ENCODE measurements at regions not wholly inside any gene's neighbourhood (a gene's known extent, or its start where the extent isn't known, plus 50 kb on each side); places are given as distances from the start of the nearest gene placed in this dataset.
"Not testable (repeated sequence)": the region's sequence is repeated elsewhere in the genome, so short reads cannot be mapped to it uniquely, and the experiment has no call there.

DNA sequence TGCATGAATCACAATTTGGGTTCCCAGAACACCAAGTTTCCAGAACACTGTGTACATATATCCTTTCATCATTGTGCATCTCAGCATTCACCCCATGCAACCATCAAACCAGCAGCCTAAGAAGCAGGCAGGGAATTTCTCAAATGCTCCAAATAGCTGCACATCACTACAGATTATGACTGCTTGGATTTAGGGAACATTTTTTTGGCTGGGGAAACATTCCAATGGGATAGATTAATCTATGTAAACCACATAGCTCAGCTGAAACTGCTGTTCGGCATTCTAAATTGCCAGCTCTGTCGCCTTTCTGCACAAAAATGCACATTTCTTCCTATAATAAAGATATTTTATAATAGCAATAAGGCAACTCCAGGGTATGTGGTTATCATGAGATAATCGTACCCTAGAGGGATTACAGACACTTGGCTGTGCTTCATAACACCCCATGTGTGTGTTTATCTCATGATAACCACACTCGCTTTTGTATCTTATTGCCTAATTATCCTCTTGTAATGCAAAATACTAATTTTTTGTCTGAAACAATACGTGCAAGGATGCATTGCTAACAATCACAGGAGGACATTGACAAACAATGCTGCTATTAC is 483.7 kb upstream of the DPH6 start:
- H3K4me1 ChIP-seq (ENCODE audit: control insufficient read depth, insufficient read depth, low read length): no peaks in the 10 kb centered on the region
- H3K9me3 ChIP-seq (ENCODE audit: control insufficient read depth, low read length): no peaks in the 10 kb centered on the region
- no peak overlapping the region for H3K27ac ChIP-seq (ENCODE audit: insufficient read depth, low read depth, low read length, poor library complexity, severe bottlenecking)
- no peaks in the 10 kb centered on the region for H3K27me3 ChIP-seq (ENCODE audit: control insufficient read depth, insufficient read depth, low read length, poor library complexity, severe bottlenecking)
- 95 to 97% methylated on average over 4 of the region's 5 CpGs for WGBS, 2 experiments
- H3K4me3 ChIP-seq (ENCODE audit: insufficient read depth, low read depth, low read length): no peak overlapping the region
- no peaks in the 10 kb centered on the region for H3K36me3 ChIP-seq (ENCODE audit: control insufficient read depth, insufficient read depth, low read length)

DNA sequence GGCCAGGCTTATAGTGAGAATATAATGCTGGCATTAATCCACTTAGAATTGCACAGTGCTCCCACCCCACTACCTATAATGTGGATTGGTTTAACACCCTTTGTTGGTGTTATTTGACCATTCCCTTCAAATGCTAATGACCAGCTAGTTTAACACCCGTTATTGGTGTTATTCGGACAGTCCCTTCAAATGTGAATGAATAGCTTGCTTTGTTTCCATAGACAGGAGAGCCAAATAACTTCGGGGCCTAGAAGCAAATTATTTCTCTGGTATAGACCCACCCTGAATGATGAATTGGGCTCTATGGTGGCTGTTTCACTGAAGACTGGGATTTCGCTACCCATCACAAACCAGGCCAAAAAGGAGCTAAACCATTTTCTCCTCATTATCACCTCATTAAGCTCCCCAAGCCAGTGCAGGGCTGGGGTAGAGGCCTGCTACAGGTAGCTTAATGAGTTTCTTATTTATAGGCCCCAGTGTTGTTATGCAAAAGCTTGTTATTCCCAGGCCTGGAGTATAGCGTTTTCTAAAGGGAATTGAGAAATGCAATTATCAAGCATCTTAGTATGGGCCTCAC is 494.1 kb upstream of the DPH6 start:
- no peaks in the 10 kb centered on the region for H3K4me1 ChIP-seq (ENCODE audit: control insufficient read depth, insufficient read depth, low read length)
- WGBS, 2 experiments: 54 to 58% methylated on average over 5 of the region's 5 CpGs

DNA sequence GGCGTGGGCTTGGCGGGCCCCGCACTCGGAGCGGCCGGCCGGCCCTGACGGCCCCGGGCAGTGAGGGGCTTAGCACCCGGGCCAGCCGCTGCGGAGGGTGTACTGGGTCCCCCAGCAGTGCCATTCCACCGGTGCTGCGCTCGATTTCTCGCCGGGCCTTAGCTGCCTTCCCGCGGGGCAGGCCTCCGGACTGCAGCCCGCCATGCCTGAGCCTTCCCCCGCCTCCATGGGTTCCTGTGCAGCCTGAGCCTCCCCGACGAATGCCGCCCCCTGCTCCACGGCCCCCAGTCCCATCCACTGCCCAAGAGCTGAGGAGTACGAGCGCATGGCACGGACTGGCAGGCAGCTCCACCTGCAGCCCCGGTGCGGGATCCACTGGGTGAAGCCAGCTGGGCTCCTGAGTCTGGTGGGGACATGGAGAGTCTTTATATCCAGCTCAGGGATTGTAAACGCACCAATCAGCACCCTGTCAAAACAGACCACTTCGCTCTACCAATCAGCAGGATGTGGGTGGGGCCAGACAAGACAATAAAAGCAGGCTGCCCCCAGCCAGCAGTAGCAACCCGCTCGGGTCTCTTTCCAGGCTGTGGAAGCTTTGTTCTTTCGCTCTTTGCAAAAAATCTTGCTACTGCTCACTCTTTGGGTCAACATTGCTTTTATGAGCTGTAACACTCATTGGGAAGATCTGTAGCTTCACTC is 501.2 kb upstream of the DPH6 start:
- not testable (repeated sequence) for H3K4me3 ChIP-seq (ENCODE audit: insufficient read depth, low read depth, low read length); H3K4me1 ChIP-seq (ENCODE audit: control insufficient read depth, insufficient read depth, low read length); H3K36me3 ChIP-seq (ENCODE audit: control insufficient read depth, insufficient read depth, low read length); H3K27me3 ChIP-seq (ENCODE audit: control insufficient read depth, insufficient read depth, low read length, poor library complexity, severe bottlenecking); H3K27ac ChIP-seq (ENCODE audit: insufficient read depth, low read depth, low read length, poor library complexity, severe bottlenecking); H3K9me3 ChIP-seq (ENCODE audit: control insufficient read depth, low read length)
- 92 to 96% methylated on average over 36 of the region's 36 CpGs for WGBS, 2 experiments

More for the DNA sequence above, 494.1 kb upstream of the DPH6 start:
- Histone ChIP-seq H3K36me3 (ENCODE audit: control insufficient read depth, insufficient read depth, low read length) (no peaks in the 10 kb centered on the region), H3K4me3 (ENCODE audit: insufficient read depth, low read depth, low read length) (no peak overlapping the region), H3K27me3 (ENCODE audit: control insufficient read depth, insufficient read depth, low read length, poor library complexity, severe bottlenecking) (no peaks in the 10 kb centered on the region), H3K27ac (ENCODE audit: insufficient read depth, low read depth, low read length, poor library complexity, severe bottlenecking) (no peak overlapping the region), H3K9me3 (ENCODE audit: control insufficient read depth, low read length) (no peaks in the 10 kb centered on the region)

DNA sequence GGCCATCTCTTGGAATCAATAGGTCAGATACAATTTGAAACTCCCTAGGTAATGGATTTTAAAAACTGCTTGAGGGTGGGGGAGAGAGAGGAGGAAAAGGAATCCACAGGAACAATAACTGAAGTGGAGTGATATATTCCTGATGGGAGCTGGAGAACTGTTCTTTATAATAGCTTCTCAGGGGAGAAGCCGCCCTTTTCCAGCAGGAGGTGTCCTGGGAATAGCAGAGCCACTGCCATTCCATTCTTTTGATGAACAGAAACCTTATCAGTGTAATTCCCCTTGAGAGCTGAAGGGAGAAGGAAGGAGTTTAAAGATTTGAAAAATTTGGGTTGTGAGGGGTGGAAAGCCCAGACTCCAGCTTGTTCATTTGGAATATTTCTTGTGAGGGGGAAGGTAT is 504.9 kb upstream of the DPH6 start:
- no peaks in the 10 kb centered on the region for H3K9me3 ChIP-seq (ENCODE audit: control insufficient read depth, low read length)
- H3K27me3 ChIP-seq (ENCODE audit: control insufficient read depth, insufficient read depth, low read length, poor library complexity, severe bottlenecking): no peaks in the 10 kb centered on the region
- H3K36me3 ChIP-seq (ENCODE audit: control insufficient read depth, insufficient read depth, low read length): no peaks in the 10 kb centered on the region
- H3K4me1 ChIP-seq (ENCODE audit: control insufficient read depth, insufficient read depth, low read length): peaks cover 5% of the 10 kb centered on the region
- 33 to 42% methylated on average over 1 of the region's 1 CpG for WGBS, 2 experiments
- no peak overlapping the region for H3K4me3 ChIP-seq (ENCODE audit: insufficient read depth, low read depth, low read length)
- H3K27ac ChIP-seq (ENCODE audit: insufficient read depth, low read depth, low read length, poor library complexity, severe bottlenecking): no peak overlapping the region

DNA sequence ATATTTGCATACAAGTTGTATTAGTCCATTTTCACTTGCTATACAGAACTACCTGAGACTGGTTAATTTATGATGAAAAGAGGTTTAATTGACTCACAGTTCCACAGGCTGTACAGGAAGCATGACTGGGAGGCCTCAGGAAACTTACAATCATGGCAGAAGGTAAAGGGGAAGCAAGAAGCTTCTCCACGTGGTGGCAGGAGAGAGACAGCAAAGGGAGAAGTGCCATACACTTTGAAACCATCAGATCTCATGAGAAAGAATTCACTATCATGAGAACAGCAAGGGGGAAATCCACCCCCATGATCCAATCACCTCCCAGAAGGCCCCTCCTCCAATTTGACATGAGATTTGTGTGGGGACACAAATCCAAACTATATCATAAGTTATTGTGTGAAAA is 506.7 kb upstream of the DPH6 start:
- H3K27me3 ChIP-seq (ENCODE audit: control insufficient read depth, insufficient read depth, low read length, poor library complexity, severe bottlenecking); H3K36me3 ChIP-seq (ENCODE audit: control insufficient read depth, insufficient read depth, low read length); H3K4me1 ChIP-seq (ENCODE audit: control insufficient read depth, insufficient read depth, low read length); H3K9me3 ChIP-seq (ENCODE audit: control insufficient read depth, low read length); H3K27ac ChIP-seq (ENCODE audit: insufficient read depth, low read depth, low read length, poor library complexity, severe bottlenecking); H3K4me3 ChIP-seq (ENCODE audit: insufficient read depth, low read depth, low read length): not testable (repeated sequence)
- 21 to 24% methylated on average over 1 of the region's 1 CpG for WGBS, 2 experiments

DNA sequence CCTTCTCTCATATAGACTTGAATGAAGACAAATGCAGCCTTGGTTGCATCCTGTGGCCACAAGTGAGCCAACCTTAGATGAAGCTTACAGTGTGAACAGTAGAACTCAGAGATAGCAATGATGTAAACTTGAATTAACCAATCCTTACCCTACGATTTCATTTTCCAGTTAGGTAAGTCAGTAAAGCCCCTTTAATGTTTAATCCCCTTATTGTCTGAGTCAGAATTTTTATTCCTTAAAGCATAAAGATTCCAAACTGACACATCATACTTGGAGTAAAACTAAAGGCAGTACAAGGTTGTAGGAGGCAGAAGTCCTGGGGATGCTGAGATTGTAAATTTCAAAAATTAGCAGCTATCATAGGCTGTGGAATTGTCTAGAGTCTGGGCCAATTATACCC is 507.8 kb upstream of the DPH6 start:
- Histone ChIP-seq H3K27me3 (ENCODE audit: control insufficient read depth, insufficient read depth, low read length, poor library complexity, severe bottlenecking) (no peaks in the 10 kb centered on the region), H3K4me3 (ENCODE audit: insufficient read depth, low read depth, low read length) (no peak overlapping the region), H3K27ac (ENCODE audit: insufficient read depth, low read depth, low read length, poor library complexity, severe bottlenecking) (no peak overlapping the region), H3K9me3 (ENCODE audit: control insufficient read depth, low read length) (no peaks in the 10 kb centered on the region), H3K4me1 (ENCODE audit: control insufficient read depth, insufficient read depth, low read length) (peaks cover 5% of the 10 kb centered on the region), H3K36me3 (ENCODE audit: control insufficient read depth, insufficient read depth, low read length) (no peaks in the 10 kb centered on the region)
- WGBS, 2 experiments: 79 to 100% methylated on average over 1 of the region's 1 CpG

DNA sequence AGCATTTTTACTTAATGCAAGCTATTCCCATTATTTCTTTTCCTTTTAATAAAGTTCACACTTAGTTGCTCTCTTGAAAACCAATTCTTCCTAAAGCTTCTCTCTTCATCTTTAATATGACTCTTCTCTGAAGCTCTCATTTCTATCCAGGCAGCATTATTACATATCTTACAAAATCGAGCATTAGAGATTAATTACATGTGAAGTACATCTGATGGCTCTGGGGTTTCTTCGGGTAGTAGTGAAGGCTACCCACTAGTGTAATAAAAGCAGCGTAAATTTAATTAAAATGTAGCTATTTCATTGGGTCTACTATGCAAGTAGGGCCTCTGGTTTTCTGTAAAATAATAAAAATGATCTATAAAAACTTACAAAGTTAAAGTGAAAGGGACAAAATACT is 513.6 kb upstream of the DPH6 start:
- 86 to 92% methylated on average over 2 to 3 of the region's 3 CpGs for WGBS, 2 experiments
- H3K9me3 ChIP-seq (ENCODE audit: control insufficient read depth, low read length): no peaks in the 10 kb centered on the region

DNA sequence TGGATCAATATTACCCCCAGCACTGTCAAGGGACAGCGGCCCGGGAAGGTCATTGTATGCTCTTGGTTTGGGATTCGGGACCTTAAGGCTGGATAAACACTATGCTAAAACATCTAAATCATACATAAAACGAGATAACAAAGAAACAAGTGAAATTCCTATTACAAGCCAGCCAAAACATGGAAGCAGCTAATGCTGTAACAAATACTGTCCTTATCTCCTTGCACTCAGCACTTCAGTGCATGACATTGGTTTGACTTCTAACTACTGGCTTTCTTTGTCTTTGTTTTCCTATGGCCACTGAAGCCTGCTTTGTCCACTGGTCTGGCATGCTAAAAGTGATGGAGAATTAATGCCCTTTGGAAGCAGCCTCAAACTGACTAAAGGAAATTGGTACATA is 516.4 kb upstream of the DPH6 start:
- 90 to 94% methylated on average over 4 of the region's 4 CpGs for WGBS, 2 experiments
- H3K9me3 ChIP-seq (ENCODE audit: control insufficient read depth, low read length): no peaks in the 10 kb centered on the region

More for the DNA sequence above, 513.6 kb upstream of the DPH6 start:
- no peak overlapping the region for H3K27ac ChIP-seq (ENCODE audit: insufficient read depth, low read depth, low read length, poor library complexity, severe bottlenecking)
- H3K4me1 ChIP-seq (ENCODE audit: control insufficient read depth, insufficient read depth, low read length): no peaks in the 10 kb centered on the region
- no peaks in the 10 kb centered on the region for H3K36me3 ChIP-seq (ENCODE audit: control insufficient read depth, insufficient read depth, low read length)
- no peaks in the 10 kb centered on the region for H3K27me3 ChIP-seq (ENCODE audit: control insufficient read depth, insufficient read depth, low read length, poor library complexity, severe bottlenecking)
- no peak overlapping the region for H3K4me3 ChIP-seq (ENCODE audit: insufficient read depth, low read depth, low read length)

DNA sequence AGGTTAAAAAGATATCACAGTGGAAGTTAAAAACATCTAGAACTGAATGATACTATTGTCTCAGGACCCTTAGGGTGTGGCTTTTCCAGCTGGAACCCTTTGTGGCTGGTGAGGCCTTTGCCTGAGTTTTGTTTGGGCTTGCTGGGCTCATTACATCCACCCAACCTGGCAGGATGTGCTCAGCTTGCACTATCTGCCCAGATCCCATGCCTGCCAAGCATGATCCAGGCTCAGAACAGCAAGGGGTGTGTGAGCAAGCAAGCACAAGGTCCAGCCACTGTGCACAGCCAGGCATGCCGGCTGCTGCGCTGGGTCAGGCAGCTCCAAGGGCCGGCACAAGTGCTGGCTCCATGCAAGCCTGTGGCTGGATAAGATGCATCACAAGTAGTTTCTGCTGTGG is 512.7 kb upstream of the CDIN1 start:
- Histone ChIP-seq H3K27ac (ENCODE audit: insufficient read depth, low read depth, low read length, poor library complexity, severe bottlenecking) (no peak overlapping the region), H3K4me3 (ENCODE audit: insufficient read depth, low read depth, low read length) (no peak overlapping the region), H3K27me3 (ENCODE audit: control insufficient read depth, insufficient read depth, low read length, poor library complexity, severe bottlenecking) (no peaks in the 10 kb centered on the region), H3K9me3 (ENCODE audit: control insufficient read depth, low read length) (no peaks in the 10 kb centered on the region), H3K36me3 (ENCODE audit: control insufficient read depth, insufficient read depth, low read length) (no peaks in the 10 kb centered on the region), H3K4me1 (ENCODE audit: control insufficient read depth, insufficient read depth, low read length) (no peaks in the 10 kb centered on the region)
- 79 to 85% methylated on average over 3 of the region's 3 CpGs for whole genome bisulfite sequencing, 2 experiments

More for the DNA sequence above, 516.4 kb upstream of the DPH6 start:
- H3K36me3 ChIP-seq (ENCODE audit: control insufficient read depth, insufficient read depth, low read length): no peaks in the 10 kb centered on the region
- no peak overlapping the region for H3K27ac ChIP-seq (ENCODE audit: insufficient read depth, low read depth, low read length, poor library complexity, severe bottlenecking)
- H3K4me3 ChIP-seq (ENCODE audit: insufficient read depth, low read depth, low read length): no peak overlapping the region
- H3K27me3 ChIP-seq (ENCODE audit: control insufficient read depth, insufficient read depth, low read length, poor library complexity, severe bottlenecking): no peaks in the 10 kb centered on the region
- H3K4me1 ChIP-seq (ENCODE audit: control insufficient read depth, insufficient read depth, low read length): no peaks in the 10 kb centered on the region

DNA sequence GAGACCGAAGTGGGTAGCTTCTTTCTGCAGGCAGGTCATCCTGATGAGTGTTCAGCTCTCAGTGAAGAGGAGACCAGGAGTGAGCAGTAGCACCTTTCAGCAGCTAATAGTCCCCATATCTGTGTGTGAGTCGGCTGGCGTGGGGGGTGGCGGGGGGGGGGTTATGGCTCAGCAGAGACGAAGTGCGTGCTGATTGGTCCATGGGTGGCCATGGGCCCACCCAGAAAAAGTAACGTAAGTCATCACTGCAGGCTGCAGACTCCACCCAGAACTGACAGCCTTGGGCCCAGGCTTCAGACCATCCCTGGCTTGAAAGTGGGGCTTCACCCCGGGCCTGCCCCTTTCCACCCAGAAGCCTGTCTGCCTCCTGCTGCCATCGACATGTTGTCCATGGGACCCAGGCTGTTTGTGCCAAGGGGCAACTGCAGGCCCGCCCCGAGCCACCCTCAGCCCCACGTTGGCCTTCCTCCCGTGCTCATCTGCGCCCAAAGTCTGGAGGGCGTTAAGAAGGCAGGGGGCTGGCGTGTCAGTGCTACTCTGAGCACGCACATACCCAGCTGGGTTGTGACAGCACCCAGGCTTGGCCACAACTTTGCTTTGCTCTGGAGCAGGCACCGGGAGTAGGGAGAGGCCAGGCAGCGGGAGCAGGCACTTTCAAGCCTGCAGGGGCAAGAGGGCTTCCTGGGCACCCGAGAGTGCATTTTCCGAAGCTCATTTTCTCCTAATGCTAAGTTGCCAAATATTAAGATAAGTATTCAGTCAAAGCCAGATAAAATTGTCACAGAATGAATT is 511.7 kb upstream of the CDIN1 start:
- no peaks in the 10 kb centered on the region for H3K4me1 ChIP-seq (ENCODE audit: control insufficient read depth, insufficient read depth, low read length)
- H3K27me3 ChIP-seq (ENCODE audit: control insufficient read depth, insufficient read depth, low read length, poor library complexity, severe bottlenecking): no peaks in the 10 kb centered on the region
- H3K9me3 ChIP-seq (ENCODE audit: control insufficient read depth, low read length): no peaks in the 10 kb centered on the region
- no peak overlapping the region for H3K27ac ChIP-seq (ENCODE audit: insufficient read depth, low read depth, low read length, poor library complexity, severe bottlenecking)
- H3K36me3 ChIP-seq (ENCODE audit: control insufficient read depth, insufficient read depth, low read length): no peaks in the 10 kb centered on the region
- H3K4me3 ChIP-seq (ENCODE audit: insufficient read depth, low read depth, low read length): no peak overlapping the region
- WGBS, 2 experiments: 96 to 98% methylated on average over 21 of the region's 21 CpGs
